ENCODE measurements at regions not wholly inside any gene's neighbourhood (a gene's known extent, or its start where the extent isn't known, plus 50 kb on each side); places are given as distances from the start of the nearest gene placed in this dataset.

GRCh38 chr21:19874521-19874920, 1123.7 kb upstream of the NCAM2 start:
- Histone ChIP-seq H3K36me3 (ENCODE audit: control insufficient read depth in 1 of 2, insufficient read depth in 2 of 2, low read length in 2 of 2) (no peaks in the 10 kb centered on the region), H3K4me1 (ENCODE audit: control insufficient read depth in 1 of 2, insufficient read depth in 2 of 2, low read length in 2 of 2) (no peaks in the 10 kb centered on the region), H3K4me3 (ENCODE audit: low read depth, low read length) (no peak overlapping the region), H2AFZ (ENCODE audit: insufficient read depth, low read length, poor library complexity) (no peak overlapping the region), H3K9me3 (ENCODE audit: insufficient read depth, low read depth, low read length) (no peaks in the 10 kb centered on the region), H3K79me1 (ENCODE audit: low read length) (no peaks in the 10 kb centered on the region), H3K18ac (ENCODE audit: low read length) (no peak overlapping the region), H3K9ac (ENCODE audit: low read length) (no peak overlapping the region), H3K4me2 (ENCODE audit: low read length) (no peak overlapping the region), H4K91ac (ENCODE audit: low read depth, low read length) (no peak overlapping the region), H2BK12ac (ENCODE audit: low read length) (no peak overlapping the region), H3K27me3 (ENCODE audit: insufficient read depth, low read length) (no peaks in the 10 kb centered on the region), H3K23ac (ENCODE audit: low read length) (no peak overlapping the region), H2AK5ac (ENCODE audit: low read length) (no peak overlapping the region), H3K27ac (ENCODE audit: low read depth, low read length) (no peak overlapping the region), H3K14ac (ENCODE audit: low read length) (no peak overlapping the region), H4K12ac (ENCODE audit: low read depth, low read length) (no peak overlapping the region), H3K4ac (ENCODE audit: low read depth, low read length) (no peak overlapping the region), H2BK5ac (ENCODE audit: low read depth, low read length, poor library complexity) (no peak overlapping the region), H3K79me2 (ENCODE audit: control insufficient read depth, insufficient read depth, low read length, poor library complexity) (no peaks in the 10 kb centered on the region), H2BK120ac (ENCODE audit: insufficient read depth, low read length, poor library complexity) (no peak overlapping the region), H4K8ac (ENCODE audit: low read depth, low read length) (no peak overlapping the region)
- DNase-seq, result no peak
- WGBS (ENCODE audit: extremely low coverage, insufficient coverage, insufficient read length), result no CpG with 5 or more reads among the region's 2 CpGs

GRCh38 chr21:19878133-19878532, 1120.1 kb upstream of the NCAM2 start:
- Histone ChIP-seq H2AK5ac (ENCODE audit: low read length) (no peak overlapping the region), H4K8ac (ENCODE audit: low read depth, low read length) (no peak overlapping the region), H3K23ac (ENCODE audit: low read length) (no peak overlapping the region), H3K14ac (ENCODE audit: low read length) (no peak overlapping the region), H4K12ac (ENCODE audit: low read depth, low read length) (no peak overlapping the region), H2AFZ (ENCODE audit: insufficient read depth, low read length, poor library complexity) (no peak overlapping the region), H3K36me3 (ENCODE audit: control insufficient read depth in 1 of 2, insufficient read depth in 2 of 2, low read length in 2 of 2) (no peaks in the 10 kb centered on the region), H3K4me2 (ENCODE audit: low read length) (no peak overlapping the region), H3K79me2 (ENCODE audit: control insufficient read depth, insufficient read depth, low read length, poor library complexity) (no peaks in the 10 kb centered on the region), H3K27ac (ENCODE audit: low read depth, low read length) (no peak overlapping the region), H3K4ac (ENCODE audit: low read depth, low read length) (no peak overlapping the region), H4K91ac (ENCODE audit: low read depth, low read length) (no peak overlapping the region), H2BK120ac (ENCODE audit: insufficient read depth, low read length, poor library complexity) (no peak overlapping the region), H2BK12ac (ENCODE audit: low read length) (no peak overlapping the region), H3K27me3 (ENCODE audit: insufficient read depth, low read length) (no peaks in the 10 kb centered on the region), H3K79me1 (ENCODE audit: low read length) (no peaks in the 10 kb centered on the region), H3K18ac (ENCODE audit: low read length) (no peak overlapping the region), H3K9me3 (ENCODE audit: insufficient read depth, low read depth, low read length) (no peaks in the 10 kb centered on the region), H2BK5ac (ENCODE audit: low read depth, low read length, poor library complexity) (no peak overlapping the region), H3K9ac (ENCODE audit: low read length) (no peak overlapping the region), H3K4me3 (ENCODE audit: low read depth, low read length) (no peak overlapping the region), H3K4me1 (ENCODE audit: control insufficient read depth in 1 of 2, insufficient read depth in 2 of 2, low read length in 2 of 2) (no peaks in the 10 kb centered on the region)
- no CpG with 5 or more reads among the region's 3 CpGs for WGBS (ENCODE audit: extremely low coverage, insufficient coverage, insufficient read length)
- no peak for DNase-seq

GRCh38 chr21:19899645-19900044, 1098.6 kb upstream of the NCAM2 start:
- DNase-seq, result no peak
- Histone ChIP-seq H3K18ac (ENCODE audit: low read length) (no peak overlapping the region), H3K4me1 (ENCODE audit: control insufficient read depth in 1 of 2, insufficient read depth in 2 of 2, low read length in 2 of 2) (no peaks in the 10 kb centered on the region), H3K36me3 (ENCODE audit: control insufficient read depth in 1 of 2, insufficient read depth in 2 of 2, low read length in 2 of 2) (no peaks in the 10 kb centered on the region), H4K12ac (ENCODE audit: low read depth, low read length) (no peak overlapping the region), H2AK5ac (ENCODE audit: low read length) (no peak overlapping the region), H2BK120ac (ENCODE audit: insufficient read depth, low read length, poor library complexity) (no peak overlapping the region), H2BK5ac (ENCODE audit: low read depth, low read length, poor library complexity) (no peak overlapping the region), H3K79me2 (ENCODE audit: control insufficient read depth, insufficient read depth, low read length, poor library complexity) (no peaks in the 10 kb centered on the region), H3K23ac (ENCODE audit: low read length) (no peak overlapping the region), H3K9me3 (ENCODE audit: insufficient read depth, low read depth, low read length) (peaks cover 4% of the 10 kb centered on the region), H3K4me3 (ENCODE audit: low read depth, low read length) (no peak overlapping the region), H3K4ac (ENCODE audit: low read depth, low read length) (no peak overlapping the region), H3K14ac (ENCODE audit: low read length) (no peak overlapping the region), H4K8ac (ENCODE audit: low read depth, low read length) (no peak overlapping the region), H2AFZ (ENCODE audit: insufficient read depth, low read length, poor library complexity) (no peak overlapping the region), H4K91ac (ENCODE audit: low read depth, low read length) (no peak overlapping the region), H3K27me3 (ENCODE audit: insufficient read depth, low read length) (no peaks in the 10 kb centered on the region), H2BK12ac (ENCODE audit: low read length) (no peak overlapping the region), H3K4me2 (ENCODE audit: low read length) (no peak overlapping the region), H3K79me1 (ENCODE audit: low read length) (no peaks in the 10 kb centered on the region), H3K27ac (ENCODE audit: low read depth, low read length) (no peak overlapping the region), H3K9ac (ENCODE audit: low read length) (no peak overlapping the region)
- WGBS (ENCODE audit: extremely low coverage, insufficient coverage, insufficient read length), result no CpG with 5 or more reads among the region's 11 CpGs

- DNase-seq, result no peak
- H4K91ac ChIP-seq (ENCODE audit: low read depth, low read length), result no peak overlapping the region
- no CpG with 5 or more reads among the region's 10 CpGs for WGBS (ENCODE audit: extremely low coverage, insufficient coverage, insufficient read length)
These were observed 1098.1 kb upstream of the NCAM2 start for GRCh38 chr21:19900149-19900548.

More at GRCh38 chr21:19900149-19900548, 1098.1 kb upstream of the NCAM2 start:
- Histone ChIP-seq H3K79me1 (ENCODE audit: low read length) (no peaks in the 10 kb centered on the region), H3K18ac (ENCODE audit: low read length) (no peak overlapping the region), H2AK5ac (ENCODE audit: low read length) (no peak overlapping the region), H2BK120ac (ENCODE audit: insufficient read depth, low read length, poor library complexity) (no peak overlapping the region), H3K9me3 (ENCODE audit: insufficient read depth, low read depth, low read length) (peaks cover 4% of the 10 kb centered on the region), H3K27me3 (ENCODE audit: insufficient read depth, low read length) (no peaks in the 10 kb centered on the region), H3K23ac (ENCODE audit: low read length) (no peak overlapping the region), H3K4ac (ENCODE audit: low read depth, low read length) (no peak overlapping the region), H3K27ac (ENCODE audit: low read depth, low read length) (no peak overlapping the region), H4K12ac (ENCODE audit: low read depth, low read length) (no peak overlapping the region), H2BK12ac (ENCODE audit: low read length) (no peak overlapping the region), H3K4me1 (ENCODE audit: control insufficient read depth in 1 of 2, insufficient read depth in 2 of 2, low read length in 2 of 2) (no peaks in the 10 kb centered on the region), H4K8ac (ENCODE audit: low read depth, low read length) (no peak overlapping the region), H3K9ac (ENCODE audit: low read length) (no peak overlapping the region), H3K14ac (ENCODE audit: low read length) (no peak overlapping the region), H3K4me2 (ENCODE audit: low read length) (no peak overlapping the region), H3K4me3 (ENCODE audit: low read depth, low read length) (no peak overlapping the region), H3K79me2 (ENCODE audit: control insufficient read depth, insufficient read depth, low read length, poor library complexity) (no peaks in the 10 kb centered on the region), H2AFZ (ENCODE audit: insufficient read depth, low read length, poor library complexity) (no peak overlapping the region), H3K36me3 (ENCODE audit: control insufficient read depth in 1 of 2, insufficient read depth in 2 of 2, low read length in 2 of 2) (no peaks in the 10 kb centered on the region), H2BK5ac (ENCODE audit: low read depth, low read length, poor library complexity) (no peak overlapping the region)
